ENCODE measurements at regions not wholly inside any gene's neighbourhood (a gene's known extent, or its start where the extent isn't known, plus 50 kb on each side); places are given as distances from the start of the nearest gene placed in this dataset.

GRCh38 chr18:73381699-73382036 lies 513.9 kb upstream of the NETO1 start:
- TF ChIP-seq ZFX (IDR thresholded peaks at IDR 0.05; ENCODE audit: borderline replicate concordance) (no peak), CTCF (IDR thresholded peaks at IDR 0.05) (no peak)
- H3K27ac ChIP-seq: peak overlapping the region; percentile 35

DNA sequence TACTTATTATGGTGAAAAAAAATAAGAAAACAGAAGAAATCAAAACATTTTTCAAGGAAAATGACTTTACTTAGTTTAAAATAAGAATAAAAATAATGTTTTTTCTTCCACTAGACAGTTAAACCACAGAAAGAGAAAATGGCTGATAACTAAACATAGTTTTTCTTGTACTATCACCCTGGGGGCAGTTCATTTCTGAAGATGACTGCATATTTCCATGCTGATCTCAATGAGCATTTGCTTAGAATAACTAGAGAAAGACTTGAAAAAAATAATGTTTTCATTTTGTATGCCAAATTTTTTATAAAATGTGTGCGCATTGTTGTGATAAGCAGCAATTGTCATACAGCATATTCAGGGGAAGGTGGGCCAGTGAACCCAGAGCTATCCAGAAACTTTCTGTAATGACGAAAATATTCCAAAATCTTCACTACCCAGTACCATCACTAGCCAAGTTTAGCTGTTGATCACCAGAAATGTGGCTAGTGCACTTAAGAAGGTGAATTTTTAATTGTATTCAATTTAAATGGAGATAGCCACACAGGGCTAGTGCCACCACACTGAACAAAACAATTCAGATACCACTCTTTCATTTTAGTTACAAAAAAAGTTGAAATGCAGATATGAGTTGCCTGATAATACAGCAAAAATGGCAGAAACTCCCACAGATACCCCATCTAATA lies 513.4 kb upstream of the NETO1 start:
- TF ChIP-seq CTCF (IDR thresholded peaks at IDR 0.05): no peak
- no peak for TF ChIP-seq ZFX (IDR thresholded peaks at IDR 0.05; ENCODE audit: borderline replicate concordance)
- H3K27ac ChIP-seq: peak overlapping the region; percentile 35

DNA sequence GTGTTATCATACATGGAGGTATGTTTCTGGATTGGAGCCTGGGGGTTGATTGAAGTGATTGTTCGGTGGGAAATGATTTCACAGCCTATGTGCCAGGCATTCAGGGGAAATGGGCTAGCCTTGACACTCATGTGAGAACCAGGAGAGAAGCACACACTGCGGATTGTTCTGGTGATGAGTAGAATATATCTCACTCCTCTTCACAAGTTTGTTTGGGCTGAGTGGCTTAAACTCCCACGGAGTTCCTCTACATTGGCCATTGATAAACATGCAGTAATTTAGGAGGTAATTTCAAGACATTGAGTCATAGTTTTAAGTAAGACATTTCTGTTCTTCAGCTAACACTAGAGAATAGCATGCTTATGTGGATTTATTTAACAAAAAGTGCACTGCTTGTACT lies 498.9 kb upstream of the NETO1 start:
- no peak for TF ChIP-seq CTCF (IDR thresholded peaks at IDR 0.05)
- no peak for TF ChIP-seq ZFX (IDR thresholded peaks at IDR 0.05; ENCODE audit: borderline replicate concordance)

GRCh38 chr18:73365018-73365417 lies 497.2 kb upstream of the NETO1 start:
- H3K27ac ChIP-seq: no peak overlapping the region
- TF ChIP-seq ZFX (IDR thresholded peaks at IDR 0.05; ENCODE audit: borderline replicate concordance) (no peak), CTCF (IDR thresholded peaks at IDR 0.05) (no peak)

More for the DNA sequence above, 498.9 kb upstream of the NETO1 start:
- no peak overlapping the region for H3K27ac ChIP-seq

GRCh38 chr18:73355121-73355520 lies 487.3 kb upstream of the NETO1 start:
- TF ChIP-seq ZFX (IDR thresholded peaks at IDR 0.05; ENCODE audit: borderline replicate concordance) (no peak), CTCF (IDR thresholded peaks at IDR 0.05) (no peak)
- H3K27ac ChIP-seq: no peak overlapping the region

DNA sequence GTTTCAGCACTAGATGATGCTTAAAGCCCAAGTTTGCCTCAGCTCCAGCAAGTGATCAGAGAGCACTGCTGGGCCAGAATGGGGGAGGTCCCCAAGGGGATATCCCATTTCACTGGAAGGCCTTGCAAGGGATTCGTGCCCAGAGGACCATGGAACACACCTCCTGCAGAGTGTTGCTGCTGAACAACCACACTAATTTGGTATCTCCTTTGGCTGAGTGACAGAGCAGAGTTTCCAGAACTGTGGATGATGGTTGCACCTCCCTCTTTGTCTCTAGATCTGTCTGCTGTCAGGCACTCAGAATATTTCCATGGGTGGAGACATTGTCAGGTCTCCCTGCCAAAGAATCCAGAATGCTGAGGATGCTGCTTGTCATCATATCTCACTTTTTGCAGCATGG lies 484.8 kb upstream of the NETO1 start:
- H3K27ac ChIP-seq: no peak overlapping the region

More for the DNA sequence above, 484.8 kb upstream of the NETO1 start:
- TF ChIP-seq ZFX (IDR thresholded peaks at IDR 0.05; ENCODE audit: borderline replicate concordance) (no peak), CTCF (IDR thresholded peaks at IDR 0.05) (no peak)

All from 22Rv1 (cell line).